Lower leg skin (tissue), 4 donors: ENCODE measurements at regions not wholly inside any gene's neighbourhood (a gene's known extent, or its start where the extent isn't known, plus 50 kb on each side); places are given as distances from the start of the nearest gene placed in this dataset.

Source experiments
- DNase-seq, 2 donors: peaks; one replicate each; pipeline ENCODE4 v3.0.0-alpha.2; 2019; ENCODE audit warnings: low spot score in 2 of 2
- H3K4me3 ChIP-seq: fragments of 200-600 bp; sonication (generic); 2 replicates; pipeline ENCODE4 v1.5.1; 2017; ENCODE audit warnings: mild to moderate bottlenecking, low read depth; ENCODE audit not compliant: poor library complexity, severe bottlenecking
- CTCF ChIP-seq, 3 donors: fragments of 450-650 bp; IDR thresholded peaks; one replicate each; pipeline ENCODE4 v1.5.1; 2016; ENCODE audit warnings: antibody characterized with exemption in 3 of 3, mild to moderate bottlenecking in 3 of 3, moderate library complexity in 2 of 3
- POLR2A ChIP-seq, 2 donors: fragments of 450-650 bp; IDR thresholded peaks; one replicate each; pipeline ENCODE4 v1.6.1; 2016 to 2017; ENCODE audit warnings: antibody characterized with exemption in 2 of 2, mild to moderate bottlenecking in 1 of 2, moderate library complexity in 1 of 2
- whole genome bisulfite sequencing, 2 donors: methylation state at CpG; one replicate each; pipeline ENCODE4 v1.1.5; 2018; 5-methylcytosine and 5-hydroxymethylcytosine counted together
- intact Hi-C: fragments of 100-400 bp; cut with DNase I; formaldehyde crosslinking; loops from one replicate; pipeline ENCODE4 v1.15.0; 2023; ENCODE audit warnings: low total_unique reads

GRCh38 chr9:90446200-90446948, 196.2 kb downstream of the DIRAS2 start:
- 72 to 79% methylated on average over 7 of the region's 7 CpGs for whole genome bisulfite sequencing, 2 donors
- no peak for DNase-seq
- no peak overlapping the region for H3K4me3 ChIP-seq
- TF ChIP-seq CTCF (IDR thresholded peaks at IDR 0.05) (no peak), POLR2A (IDR thresholded peaks at IDR 0.05) (no peak)
- intact Hi-C loops: no loop called here

GRCh38 chr9:90447773-90448172, 194.9 kb downstream of the DIRAS2 start:
- no peak overlapping the region for H3K4me3 ChIP-seq
- intact Hi-C loops: no loop called here
- no peak for TF ChIP-seq CTCF (IDR thresholded peaks at IDR 0.05)
- TF ChIP-seq POLR2A (IDR thresholded peaks at IDR 0.05): no peak
- WGBS, 2 donors: 84 to 87% methylated on average over 4 of the region's 4 CpGs
- DNase-seq: no peak

GRCh38 chr9:90449213-90449925, 193.3 kb downstream of the DIRAS2 start:
- H3K4me3 ChIP-seq: no peak overlapping the region
- TF ChIP-seq CTCF (IDR thresholded peaks at IDR 0.05): no peak
- TF ChIP-seq POLR2A (IDR thresholded peaks at IDR 0.05): no peak
- intact Hi-C loops: no loop called here
- DNase-seq: no peak
- 61 to 63% methylated on average over 4 of the region's 4 CpGs for WGBS, 2 donors

- no peak for DNase-seq
- H3K4me3 ChIP-seq: no peak overlapping the region
- intact Hi-C loops: no loop called here
- 0 to 68% methylated on average over 1 of the region's 1 CpG for WGBS, 2 donors
- TF ChIP-seq CTCF (IDR thresholded peaks at IDR 0.05) (no peak), POLR2A (IDR thresholded peaks at IDR 0.05) (no peak)
Measured at GRCh38 chr9:90451804-90452203, 190.8 kb downstream of the DIRAS2 start.

GRCh38 chr9:90455316-90455715, 187.3 kb downstream of the DIRAS2 start:
- 77 to 91% methylated on average over 4 of the region's 4 CpGs for WGBS, 2 donors
- no peak for DNase-seq
- intact Hi-C loops: no loop called here
- TF ChIP-seq POLR2A (IDR thresholded peaks at IDR 0.05): no peak
- no peak for TF ChIP-seq CTCF (IDR thresholded peaks at IDR 0.05)
- H3K4me3 ChIP-seq: no peak overlapping the region
